GM10266 (cell line): ENCODE measurements at regions not wholly inside any gene's neighbourhood (a gene's known extent, or its start where the extent isn't known, plus 50 kb on each side); places are given as distances from the start of the nearest gene placed in this dataset.

ENCODE experiments used
- DNase-seq: peaks from one replicate; pipeline ENCODE4 v3.0.0; 2012; ENCODE audit errors: extremely low spot score
- CTCF ChIP-seq: IDR thresholded peaks from 2 replicates; pipeline ENCODE4 v1.5.1; 2012; ENCODE audit warnings: mild to moderate bottlenecking, low read depth; ENCODE audit not compliant: control insufficient read depth, insufficient read depth; ENCODE audit errors: missing control alignments

DNA sequence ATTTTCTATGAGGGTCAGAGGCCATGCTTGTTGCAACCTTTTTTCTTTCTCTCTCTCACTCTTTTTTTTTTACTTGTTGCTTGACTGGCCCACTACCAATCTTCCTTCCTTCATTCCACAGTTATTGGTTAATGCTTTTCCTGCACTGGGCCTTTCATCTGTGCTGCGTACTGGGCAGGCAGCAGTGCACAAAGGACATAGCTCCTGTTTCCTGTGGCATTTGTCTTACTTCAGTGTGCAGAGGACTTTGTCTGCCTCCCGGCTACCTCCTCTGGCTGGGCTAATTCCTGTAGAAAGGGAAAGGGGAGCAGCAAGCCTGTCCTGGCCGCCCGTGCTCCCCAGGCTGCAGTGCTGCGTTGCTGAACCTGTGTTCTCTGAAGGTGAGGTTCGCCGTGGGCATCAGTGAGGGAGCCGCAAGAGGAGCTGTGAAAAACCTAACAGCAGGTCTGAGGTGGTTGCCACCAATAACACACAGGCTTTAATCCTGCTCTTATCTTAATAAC lies 93.7 kb upstream of the RGMA start:
- TF ChIP-seq CTCF: no peak
- DNase-seq: no peak

GRCh38 chr15:93180656-93181055 lies 91.6 kb upstream of the RGMA start:
- DNase-seq: no peak
- TF ChIP-seq CTCF: no peak

- TF ChIP-seq CTCF: no peak
- DNase-seq: no peak
Observed at GRCh38 chr15:93180128-93180527, 91.1 kb upstream of the RGMA start.

DNA sequence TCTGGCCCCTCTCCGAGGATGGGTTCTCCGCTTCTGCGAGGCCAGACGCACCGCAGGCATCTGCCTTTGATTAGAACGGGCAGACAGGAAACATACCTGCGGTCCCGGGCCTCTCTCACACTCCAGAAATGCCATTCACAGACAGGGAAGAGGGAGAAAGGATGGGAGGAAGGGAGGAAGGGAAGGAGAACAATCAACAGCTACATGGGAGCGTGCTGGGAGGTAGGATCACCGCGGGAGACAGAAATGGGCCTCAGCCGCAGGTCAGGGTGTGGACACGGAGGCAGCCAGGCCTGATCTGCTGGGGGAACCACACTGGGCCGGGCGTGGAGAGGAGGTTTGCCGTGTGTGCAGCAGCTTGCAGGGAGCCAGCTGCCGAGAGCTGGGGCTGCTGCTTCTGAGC lies 90.7 kb upstream of the RGMA start:
- DNase-seq: no peak
- no peak for TF ChIP-seq CTCF

DNA sequence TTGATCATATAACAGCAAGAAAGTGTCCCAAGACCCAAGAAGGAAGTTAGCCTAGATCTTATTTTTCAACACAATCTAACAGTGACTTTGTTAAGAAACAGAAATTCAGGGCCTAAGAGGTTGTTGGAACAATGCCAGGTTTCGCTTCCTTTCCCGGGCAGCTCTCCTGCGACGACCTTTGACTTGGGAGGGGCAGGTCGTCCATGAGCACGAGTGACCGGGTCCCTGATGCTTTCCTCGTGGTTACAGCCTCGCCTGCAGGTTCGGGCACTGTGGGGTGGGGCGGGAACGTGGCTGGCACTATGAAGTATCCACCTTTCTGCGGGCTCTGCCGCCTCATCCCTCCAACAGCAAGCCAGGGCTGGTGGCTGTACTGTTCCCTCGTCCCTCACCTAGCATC lies 90.1 kb upstream of the RGMA start:
- no peak for TF ChIP-seq CTCF
- DNase-seq: no peak

DNA sequence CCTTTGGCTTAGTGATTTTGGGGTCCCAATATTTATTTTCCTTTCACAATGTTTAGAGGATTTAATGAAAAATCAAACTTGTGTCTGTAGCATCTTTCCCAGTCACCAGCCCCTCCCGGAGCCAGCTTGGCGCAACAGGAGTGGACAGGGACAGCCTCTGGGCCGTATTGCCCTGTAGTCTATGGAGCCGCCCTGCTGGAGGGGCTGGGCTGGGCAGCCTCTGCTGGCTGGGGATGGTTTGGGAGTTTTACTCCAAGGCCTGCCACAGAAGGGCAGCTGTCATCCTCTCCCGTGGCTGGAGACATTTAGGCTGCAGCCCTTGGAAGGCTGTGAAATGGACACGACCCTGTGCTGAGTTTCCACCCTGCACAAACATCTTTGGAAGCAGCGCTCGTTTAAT lies 89.4 kb upstream of the RGMA start:
- TF ChIP-seq CTCF: no peak
- no peak for DNase-seq

DNA sequence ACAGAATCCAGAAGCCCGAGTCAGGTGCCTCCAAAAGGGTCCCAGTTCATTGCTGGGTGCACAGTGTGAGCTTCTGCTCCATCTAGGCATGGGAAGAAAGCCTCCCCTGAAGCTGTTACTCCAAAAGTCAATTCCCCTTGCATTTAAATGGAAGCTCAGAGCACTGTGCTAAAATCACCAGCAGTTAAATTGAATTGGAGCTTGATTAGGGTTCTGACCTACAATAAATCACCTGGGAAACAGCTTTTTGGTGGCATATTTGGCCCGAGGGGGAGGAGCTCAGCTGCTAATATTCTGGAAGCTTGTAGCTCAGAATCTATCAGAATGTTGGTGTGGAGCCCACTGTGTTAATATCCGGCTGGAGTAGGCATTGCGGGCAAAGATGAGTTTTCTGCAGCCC lies 87.1 kb upstream of the RGMA start:
- no peak for TF ChIP-seq CTCF

More for the DNA sequence above, 87.1 kb upstream of the RGMA start:
- no peak for DNase-seq
